ENCODE measurements at regions not wholly inside any gene's neighbourhood (a gene's known extent, or its start where the extent isn't known, plus 50 kb on each side); places are given as distances from the start of the nearest gene placed in this dataset.
A peak's percentile ranks its signal among the peaks of the same experiment; 100 is the strongest.

GRCh38 chr3:56923526-56924224 is 121.9 kb upstream of the ARHGEF3 start:
- intact Hi-C loops (cut with DNase I; ENCODE audit: low total_unique reads), result no loop called here
- Histone ChIP-seq H3K36me3 (no peaks in the 10 kb centered on the region), H3K27ac (peak overlapping the region; percentile 16 to 76 (median 70)), H3K27me3 (replicated peaks in 1 of 7) (no peaks in the 10 kb centered on the region), H3K4me1 (peaks cover 35 to 79% (median 58%) of the 10 kb centered on the region in 6 donors), H3K9me3 (no peaks in the 10 kb centered on the region), H3K4me3 (peak overlapping the region in 1 of 8 donors; percentile 32)
- DNase-seq, result no peak
- 1 to 8% (median 4%) methylated on average over 3 of the region's 3 CpGs for WGBS, 5 donors
- TF ChIP-seq POLR2AphosphoS5 (IDR thresholded peaks at IDR 0.05) (peak in 1 of 3 donors; percentile 58), CTCF (IDR thresholded peaks at IDR 0.05 in 8 of 11, conservative IDR thresholded peaks at IDR 0.05 in 3 of 11) (no peak)

- no peaks in the 10 kb centered on the region for H3K36me3 ChIP-seq
- peaks cover 47 to 86% (median 67%) of the 10 kb centered on the region in 6 donors for H3K4me1 ChIP-seq
- peak overlapping the region; percentile 62 to 76 (median 72) for H3K27ac ChIP-seq
- no peak for DNase-seq
- 18 to 22% (median 20%) methylated on average over 7 of the region's 7 CpGs for WGBS, 5 donors
- no peaks in the 10 kb centered on the region for H3K9me3 ChIP-seq
- no peak for TF ChIP-seq POLR2AphosphoS5 (IDR thresholded peaks at IDR 0.05)
- no peak for TF ChIP-seq POLR2A (IDR thresholded peaks at IDR 0.05)
- TF ChIP-seq CTCF (IDR thresholded peaks at IDR 0.05 in 8 of 11, conservative IDR thresholded peaks at IDR 0.05 in 3 of 11), result no peak
- H3K4me3 ChIP-seq, result peak overlapping the region in 4 of 8 donors; percentile 7 to 24 (median 16)
- intact Hi-C loops (cut with DNase I; ENCODE audit: low total_unique reads), result no loop called here
- H3K27me3 ChIP-seq (replicated peaks in 1 of 7), result no peaks in the 10 kb centered on the region
Observed at GRCh38 chr3:56921573-56922453, 120.1 kb upstream of the ARHGEF3 start.

GRCh38 chr3:56919797-56920195 is 118.0 kb upstream of the ARHGEF3 start:
- Histone ChIP-seq H3K36me3 (no peaks in the 10 kb centered on the region), H3K27ac (peak overlapping the region in 1 of 8 donors; percentile 8), H3K4me1 (peaks cover 47 to 89% (median 78%) of the 10 kb centered on the region in 6 donors), H3K27me3 (replicated peaks in 1 of 7) (no peaks in the 10 kb centered on the region), H3K4me3 (no peak overlapping the region), H3K9me3 (no peaks in the 10 kb centered on the region)
- no peak for DNase-seq
- TF ChIP-seq CTCF (IDR thresholded peaks at IDR 0.05 in 8 of 11, conservative IDR thresholded peaks at IDR 0.05 in 3 of 11), result no peak
- no peak for TF ChIP-seq POLR2A (IDR thresholded peaks at IDR 0.05)
- no peak for TF ChIP-seq POLR2AphosphoS5 (IDR thresholded peaks at IDR 0.05)
- 72 to 94% (median 89%) methylated on average over 4 of the region's 4 CpGs for WGBS, 5 donors
- intact Hi-C loops (cut with DNase I; ENCODE audit: low total_unique reads), result loop anchor here (10.0 kb wide), 2 partner anchors 65 to 115 kb away; partner anchors contain the start of gene ARHGEF3

All from spleen (tissue), 11 donors.